Peyer's patch (tissue), 4 donors: ENCODE measurements at regions not wholly inside any gene's neighbourhood (a gene's known extent, or its start where the extent isn't known, plus 50 kb on each side); places are given as distances from the start of the nearest gene placed in this dataset.

ENCODE experiments used
- DNase-seq, 3 donors: peaks; one replicate each; pipeline ENCODE4 v3.0.0-alpha.2; 2017 to 2019
- H3K27ac ChIP-seq, 4 donors: fragments of 200-600 bp; sonication (generic); one replicate each; pipeline ENCODE4 v1.5.1; 2016 to 2019
- H3K27me3 ChIP-seq, 2 donors: fragments of 200-600 bp; sonication (generic); one replicate each; pipeline ENCODE4 v1.5.1; 2019
- H3K36me3 ChIP-seq, 3 donors: fragments of 200-600 bp; sonication (generic); one replicate each; pipeline ENCODE4 v1.5.1; 2016 to 2019
- H3K4me1 ChIP-seq, 4 donors: fragments of 200-600 bp; sonication (generic); one replicate each; pipeline ENCODE4 v1.5.1; 2016 to 2019
- H3K4me3 ChIP-seq, 4 donors: fragments of 200-600 bp; sonication (generic); 1 replicate in 3 of 4; 2 replicates in 1 of 4; pipeline ENCODE4 v1.5.1; 2016 to 2019; ENCODE audit warnings: mild to moderate bottlenecking in 1 of 4
- H3K9me3 ChIP-seq, 4 donors: fragments of 200-600 bp; sonication (generic); one replicate each; pipeline ENCODE4 v1.5.1; 2016 to 2019; ENCODE audit warnings: mild to moderate bottlenecking in 1 of 4
- CTCF ChIP-seq, 6 experiments: fragments of 450-650 bp in 4 of 6; fragments of 200-600 bp in 2 of 6; sonication (generic) in 1 of 6; IDR thresholded peaks; one replicate each; pipeline ENCODE4 v1.5.1; 2017 to 2019; ENCODE audit warnings: antibody characterized with exemption in 6 of 6, mild to moderate bottlenecking in 3 of 6, moderate library complexity in 1 of 6
- POLR2A ChIP-seq, 2 donors: fragments of 450-650 bp; IDR thresholded peaks; one replicate each; pipeline ENCODE4 v1.5.1; 2017; ENCODE audit warnings: antibody characterized with exemption in 2 of 2, mild to moderate bottlenecking in 2 of 2, moderate library complexity in 2 of 2

GRCh38 chr12:28601570-28602058 lies 411.4 kb downstream of the CCDC91 start:
- H3K4me1 ChIP-seq: no peaks in the 10 kb centered on the region
- TF ChIP-seq POLR2A (IDR thresholded peaks at IDR 0.05) (no peak), CTCF (IDR thresholded peaks at IDR 0.05) (no peak)
- H3K27ac ChIP-seq: no peak overlapping the region
- H3K27me3 ChIP-seq: no peaks in the 10 kb centered on the region
- H3K4me3 ChIP-seq: no peak overlapping the region
- no peaks in the 10 kb centered on the region for H3K9me3 ChIP-seq
- H3K36me3 ChIP-seq: no peaks in the 10 kb centered on the region
- DNase-seq: no peak

DNA sequence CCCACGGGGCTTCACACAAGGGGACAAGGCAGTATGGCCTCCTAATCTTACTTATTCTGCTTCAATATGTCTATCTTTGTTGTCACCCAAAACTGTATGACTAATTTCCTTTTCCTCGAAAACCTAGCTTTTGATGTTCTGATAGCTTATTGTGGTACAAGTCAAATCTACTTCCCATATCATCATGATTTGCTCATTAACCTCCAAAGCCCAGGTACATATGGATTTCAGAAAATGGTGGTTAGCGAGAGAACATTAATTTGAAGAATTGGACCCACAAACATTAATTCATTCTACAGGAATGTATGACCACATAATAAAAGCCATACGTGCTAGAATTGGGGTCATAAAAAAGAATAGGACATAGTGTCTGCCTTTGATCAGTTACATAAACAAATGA lies 412.5 kb downstream of the CCDC91 start:
- DNase-seq: no peak
- Histone ChIP-seq H3K36me3 (no peaks in the 10 kb centered on the region), H3K9me3 (no peaks in the 10 kb centered on the region), H3K27me3 (no peaks in the 10 kb centered on the region), H3K27ac (no peak overlapping the region), H3K4me1 (no peaks in the 10 kb centered on the region), H3K4me3 (no peak overlapping the region)
- TF ChIP-seq POLR2A (IDR thresholded peaks at IDR 0.05) (no peak), CTCF (IDR thresholded peaks at IDR 0.05) (no peak)

DNA sequence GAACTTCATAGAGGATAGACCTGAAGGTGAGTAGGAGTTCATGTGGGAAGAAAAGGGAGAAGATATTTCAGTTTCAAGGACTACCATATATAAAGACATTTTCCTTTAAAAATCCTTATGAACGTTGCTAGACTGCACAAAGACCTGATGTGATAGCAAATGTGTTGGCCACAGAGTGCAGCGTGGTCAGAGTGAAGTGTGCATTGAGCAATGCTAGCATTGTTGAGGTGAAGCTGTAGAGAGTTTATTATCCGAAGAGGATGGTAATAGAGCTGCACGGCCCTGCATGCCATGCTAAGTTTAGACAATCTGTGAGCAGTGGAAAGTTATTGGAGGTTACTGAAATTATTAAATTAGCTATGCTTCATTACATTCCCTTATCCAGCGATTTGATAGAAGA lies 413.0 kb downstream of the CCDC91 start:
- Histone ChIP-seq H3K4me3 (no peak overlapping the region), H3K4me1 (no peaks in the 10 kb centered on the region), H3K27me3 (no peaks in the 10 kb centered on the region), H3K36me3 (no peaks in the 10 kb centered on the region), H3K9me3 (no peaks in the 10 kb centered on the region), H3K27ac (no peak overlapping the region)
- TF ChIP-seq CTCF (IDR thresholded peaks at IDR 0.05): no peak
- no peak for TF ChIP-seq POLR2A (IDR thresholded peaks at IDR 0.05)
- DNase-seq: no peak

GRCh38 chr12:28603801-28604200 lies 413.5 kb downstream of the CCDC91 start:
- Histone ChIP-seq H3K9me3 (no peaks in the 10 kb centered on the region), H3K36me3 (no peaks in the 10 kb centered on the region), H3K27ac (no peak overlapping the region), H3K27me3 (no peaks in the 10 kb centered on the region), H3K4me3 (no peak overlapping the region), H3K4me1 (no peaks in the 10 kb centered on the region)
- DNase-seq: no peak
- no peak for TF ChIP-seq POLR2A (IDR thresholded peaks at IDR 0.05)
- TF ChIP-seq CTCF (IDR thresholded peaks at IDR 0.05): no peak

DNA sequence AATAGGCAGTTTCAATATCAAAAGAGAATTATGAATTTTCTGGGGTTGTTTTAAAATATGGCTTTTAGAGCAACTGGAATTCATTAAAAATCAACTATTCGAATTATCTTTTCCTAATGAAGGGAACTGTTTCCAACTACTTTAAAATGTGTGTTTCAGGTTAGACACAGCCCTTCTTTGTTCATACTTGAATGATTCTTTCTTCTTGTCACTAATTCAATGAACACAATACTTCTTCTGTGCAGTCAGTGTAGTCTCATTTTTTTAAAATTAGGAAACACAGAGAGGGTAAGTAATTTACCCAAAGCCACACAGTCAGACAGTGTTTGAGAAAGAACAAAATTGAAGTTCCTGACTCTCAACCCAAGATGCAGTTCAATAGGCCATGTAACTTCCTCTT lies 414.0 kb downstream of the CCDC91 start:
- H3K27me3 ChIP-seq: no peaks in the 10 kb centered on the region
- no peak overlapping the region for H3K4me3 ChIP-seq
- no peak overlapping the region for H3K27ac ChIP-seq
- H3K9me3 ChIP-seq: no peaks in the 10 kb centered on the region
- no peak for DNase-seq
- H3K4me1 ChIP-seq: no peaks in the 10 kb centered on the region
- no peak for TF ChIP-seq CTCF (IDR thresholded peaks at IDR 0.05)
- no peak for TF ChIP-seq POLR2A (IDR thresholded peaks at IDR 0.05)
- H3K36me3 ChIP-seq: no peaks in the 10 kb centered on the region

DNA sequence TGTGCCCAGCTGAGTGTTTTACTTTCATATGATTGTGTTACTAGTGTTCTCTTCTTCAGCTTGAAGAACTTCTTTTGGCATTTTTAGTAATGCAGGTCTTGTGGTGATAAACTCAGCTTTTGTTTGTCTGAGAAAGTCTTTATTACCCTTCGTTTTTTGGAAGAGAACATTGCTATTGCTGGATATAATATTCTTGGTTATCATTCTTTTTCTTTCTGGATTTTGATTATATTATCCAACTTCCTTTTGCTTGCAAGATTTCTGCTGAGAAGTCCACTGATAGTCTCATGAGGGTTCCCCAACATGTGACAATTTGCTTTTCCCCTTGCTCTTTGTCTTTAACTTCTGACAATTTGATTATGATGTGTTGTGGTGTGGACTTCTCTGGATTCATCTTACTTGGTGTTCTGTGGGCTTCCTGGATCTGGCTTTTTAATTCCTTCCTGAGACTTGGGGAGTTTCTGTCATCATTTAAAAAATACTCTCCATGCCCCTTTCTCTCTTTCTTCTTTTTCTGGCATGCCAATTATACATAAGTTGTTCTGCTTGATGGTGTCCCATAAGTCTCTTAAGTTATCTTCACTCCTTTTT lies 416.8 kb downstream of the CCDC91 start:
- Histone ChIP-seq H3K9me3 (no peaks in the 10 kb centered on the region), H3K27me3 (no peaks in the 10 kb centered on the region), H3K36me3 (no peaks in the 10 kb centered on the region), H3K4me1 (no peaks in the 10 kb centered on the region), H3K27ac (no peak overlapping the region), H3K4me3 (no peak overlapping the region)
- no peak for DNase-seq
- TF ChIP-seq CTCF (IDR thresholded peaks at IDR 0.05) (no peak), POLR2A (IDR thresholded peaks at IDR 0.05) (no peak)
